ENCODE measurements at regions not wholly inside any gene's neighbourhood (a gene's known extent, or its start where the extent isn't known, plus 50 kb on each side); places are given as distances from the start of the nearest gene placed in this dataset.
"Not testable (repeated sequence)": the region's sequence is repeated elsewhere in the genome, so short reads cannot be mapped to it uniquely, and the experiment has no call there.

GRCh38 chr15:60137711-60138396 is 133.7 kb downstream of the FOXB1 start:
- no peak for DNase-seq (ENCODE audit: low spot score)

DNA sequence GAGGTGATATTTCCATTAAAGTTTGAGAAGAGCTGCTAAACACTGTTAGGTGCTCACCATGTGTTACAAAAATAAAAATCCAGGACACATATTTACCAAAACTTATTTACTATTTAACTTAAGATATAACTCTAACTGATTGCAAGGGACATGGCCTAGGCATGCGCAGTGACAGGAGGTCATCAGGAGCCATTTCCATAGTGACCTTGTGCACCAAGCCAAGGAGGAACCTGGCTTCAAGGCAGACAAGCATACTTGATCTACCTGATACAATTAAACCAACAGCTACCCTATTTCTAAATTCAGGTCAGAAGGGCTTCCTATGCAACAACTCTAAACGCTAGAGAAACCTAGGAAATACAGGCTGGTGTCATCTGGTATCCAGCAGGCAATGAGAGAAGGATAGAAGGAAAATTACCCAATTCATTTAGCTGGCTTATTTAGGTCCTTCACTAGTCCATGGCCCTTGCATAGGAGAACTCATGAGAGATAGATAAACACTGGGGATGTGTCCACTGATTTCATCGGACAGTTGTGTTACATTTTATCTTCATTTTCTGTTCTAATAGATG is 134.4 kb downstream of the FOXB1 start:
- no peak for DNase-seq (ENCODE audit: low spot score)

DNA sequence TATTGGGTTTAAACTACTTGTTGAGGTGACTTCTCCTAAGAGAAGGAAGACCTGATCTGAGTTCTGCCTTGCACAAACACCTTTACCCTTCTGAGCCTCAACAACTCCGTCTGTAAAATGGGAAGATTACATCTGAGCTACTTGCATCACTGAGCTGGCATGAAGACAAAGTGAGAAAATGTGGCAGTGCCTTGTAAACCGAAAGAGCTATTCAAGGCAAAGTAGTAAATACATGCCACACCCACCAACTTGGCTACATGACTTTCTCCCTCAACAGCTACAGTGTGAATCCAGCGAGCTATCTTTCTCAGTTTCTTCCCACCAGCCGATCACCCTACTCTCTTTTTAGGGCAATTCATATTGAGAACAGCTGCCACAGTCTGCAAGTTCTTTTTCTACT is 148.3 kb downstream of the FOXB1 start:
- DNase-seq (ENCODE audit: low spot score), result no peak

DNA sequence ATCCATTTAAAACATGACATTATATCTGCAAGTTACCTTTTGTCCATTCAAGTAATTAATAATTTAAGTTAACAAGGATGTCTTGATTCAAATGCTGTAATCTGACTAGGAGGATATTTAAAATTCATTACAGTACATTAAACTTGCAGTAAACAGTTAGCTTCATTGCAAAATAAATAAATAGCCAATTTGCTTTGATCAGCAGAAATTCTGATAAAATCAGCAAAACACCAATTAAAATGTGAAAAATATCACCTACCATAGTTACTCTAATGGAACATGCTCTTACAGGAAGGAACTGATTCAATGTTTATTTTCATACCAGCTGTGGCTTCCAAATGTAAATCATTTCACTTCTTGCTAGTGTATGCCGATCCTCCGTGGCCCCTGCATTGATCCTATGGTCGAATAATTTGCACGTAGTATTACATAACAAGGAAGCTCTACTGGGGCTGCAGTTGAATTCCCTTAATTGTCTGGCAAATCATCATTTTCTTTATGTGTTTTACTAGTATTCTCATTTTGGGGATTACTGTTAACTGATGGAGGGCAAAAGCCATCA is 150.7 kb downstream of the FOXB1 start:
- no peak for DNase-seq (ENCODE audit: low spot score)

- DNase-seq (ENCODE audit: low spot score), result no peak
Observed at GRCh38 chr15:60155661-60156060, 151.6 kb downstream of the FOXB1 start.

DNA sequence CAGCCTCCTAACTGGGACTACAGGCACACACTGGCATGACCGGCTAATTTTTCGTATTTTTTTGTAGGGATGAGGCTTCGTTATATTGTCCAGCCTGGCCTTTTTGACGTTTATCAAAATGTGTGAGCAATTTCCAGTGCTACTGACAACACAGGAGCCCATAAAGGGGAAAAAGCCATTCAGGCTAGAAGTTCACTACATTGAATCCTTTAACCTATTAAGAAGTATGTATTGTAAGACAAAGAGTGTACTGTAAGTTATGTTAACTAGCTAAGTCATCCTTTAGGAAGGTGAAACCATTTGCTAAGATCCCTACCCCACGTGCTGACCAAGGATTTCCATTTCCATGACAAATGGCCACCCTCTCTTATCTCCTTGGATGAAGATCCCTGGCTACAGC is 156.8 kb downstream of the FOXB1 start:
- DNase-seq (ENCODE audit: low spot score), result no peak

DNA sequence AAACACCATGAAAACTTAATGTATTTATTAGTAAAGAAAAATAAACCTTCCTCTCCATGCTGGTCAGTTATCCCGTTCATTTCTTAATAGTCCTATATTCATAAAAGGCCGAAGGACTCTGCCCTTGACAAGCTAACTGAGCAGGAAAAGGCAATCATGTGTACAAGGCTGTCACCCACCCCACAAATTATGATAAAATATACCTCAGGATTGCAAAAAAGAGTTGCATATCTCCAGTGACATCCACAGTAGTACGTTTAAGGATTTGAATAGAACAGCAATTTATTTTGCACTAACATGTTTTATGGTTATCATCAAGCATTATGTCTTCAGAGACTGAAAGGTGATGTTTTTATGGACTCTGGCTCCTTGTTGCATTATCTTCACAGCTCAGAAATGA is 157.6 kb downstream of the FOXB1 start:
- DNase-seq (ENCODE audit: low spot score), result no peak

DNA sequence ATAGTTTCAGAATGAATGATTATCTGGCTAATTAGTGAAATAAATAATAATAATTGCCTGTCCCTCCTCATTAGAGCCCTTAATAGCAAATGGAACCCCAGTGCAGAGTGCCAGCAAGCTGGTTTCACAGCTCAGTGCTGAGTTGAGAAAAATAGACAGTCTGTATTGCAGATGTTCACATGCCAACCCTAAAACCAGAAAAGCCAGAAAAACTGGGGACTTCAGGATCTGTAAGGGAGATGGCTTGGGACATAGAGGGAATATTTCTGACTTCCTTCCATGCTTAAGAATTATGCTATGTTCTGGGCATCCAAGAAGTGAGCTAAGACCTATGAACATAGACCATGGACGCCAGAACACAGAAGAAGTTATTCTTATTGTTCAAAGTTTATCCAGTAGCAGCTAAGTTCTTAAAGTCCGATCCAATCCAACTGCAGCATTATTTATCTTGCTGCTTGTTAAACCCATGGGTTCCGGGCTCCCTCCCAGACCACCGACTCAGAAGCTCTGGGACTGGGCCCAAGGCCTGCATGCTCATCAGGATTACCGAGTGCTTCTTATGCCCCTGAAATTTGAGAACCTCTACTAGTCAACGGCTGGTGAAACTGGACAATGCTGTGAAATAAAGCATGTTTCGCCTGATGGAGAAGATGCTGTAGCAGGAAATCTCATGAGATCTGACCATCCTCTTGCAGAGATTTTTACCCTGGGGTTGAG is 158.3 kb downstream of the FOXB1 start:
- DNase-seq (ENCODE audit: low spot score), result no peak

DNA sequence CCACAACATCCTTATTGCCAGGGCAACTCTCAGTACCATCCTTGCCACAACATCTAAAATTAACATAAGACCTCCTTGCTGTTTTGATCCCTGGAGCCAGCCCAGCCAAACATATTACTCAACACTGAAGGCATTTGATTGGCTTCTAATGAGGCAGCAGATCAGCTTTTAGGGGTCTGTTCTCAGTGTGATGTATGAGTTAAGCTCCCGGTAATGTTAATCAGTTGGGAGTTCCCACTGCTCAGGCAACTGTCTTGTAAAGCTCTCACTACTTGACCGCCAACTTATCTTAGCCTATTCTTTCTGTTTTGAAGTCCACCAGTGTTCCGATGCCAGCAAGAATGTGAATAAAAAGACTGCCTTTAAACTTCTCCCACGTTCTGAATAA is 158.9 kb downstream of the FOXB1 start:
- DNase-seq (ENCODE audit: low spot score), result no peak

- no peak for DNase-seq (ENCODE audit: low spot score)
Observed at GRCh38 chr15:60165111-60165510, 161.0 kb downstream of the FOXB1 start.

GRCh38 chr15:60172143-60172542 is 168.0 kb downstream of the FOXB1 start:
- no peak for DNase-seq (ENCODE audit: low spot score)

GRCh38 chr15:60179786-60180391 is 175.8 kb downstream of the FOXB1 start:
- DNase-seq (ENCODE audit: low spot score), result peak; percentile 60

GRCh38 chr15:60181957-60182356 is 177.8 kb downstream of the FOXB1 start:
- DNase-seq (ENCODE audit: low spot score), result not testable (repeated sequence)

DNA sequence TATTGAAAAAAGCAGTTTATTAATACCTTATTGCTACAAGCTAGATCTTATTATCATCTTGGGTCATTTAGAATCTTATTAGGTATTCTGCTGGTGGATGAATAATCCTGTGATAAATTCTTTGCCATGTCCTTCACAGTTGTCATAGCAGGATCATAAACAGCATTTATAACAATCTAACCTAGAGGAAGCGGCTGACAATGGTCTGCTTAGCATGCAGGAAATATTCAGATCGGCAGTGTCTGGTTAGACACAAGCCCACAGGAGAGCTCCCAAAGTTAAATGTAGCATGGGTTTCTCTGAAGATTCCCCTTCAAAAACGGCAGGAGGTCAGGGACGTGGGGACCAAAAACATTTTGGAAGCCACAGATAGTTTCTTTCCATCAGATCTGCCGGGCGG is 179.3 kb downstream of the FOXB1 start:
- no peak for DNase-seq (ENCODE audit: low spot score)

DNA sequence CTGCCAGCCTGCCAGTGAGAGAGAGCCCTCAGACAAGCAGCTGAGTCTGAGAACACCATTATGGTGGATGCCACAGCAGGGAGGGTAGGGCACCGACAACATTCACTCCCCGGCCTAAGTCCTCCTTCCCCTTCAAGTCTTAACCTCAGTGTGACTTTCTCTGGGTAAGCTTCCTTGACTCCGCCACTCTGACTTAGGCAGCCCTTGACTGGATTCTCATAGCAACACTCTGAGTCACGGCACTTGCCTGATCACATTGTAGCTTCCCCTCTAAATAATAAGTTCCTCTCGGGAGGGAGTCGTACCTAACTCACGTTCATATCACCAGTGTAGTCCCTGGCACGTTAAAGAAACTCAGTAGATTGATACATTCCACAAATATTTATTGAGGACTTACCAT is 180.5 kb downstream of the FOXB1 start:
- no peak for DNase-seq (ENCODE audit: low spot score)

DNA sequence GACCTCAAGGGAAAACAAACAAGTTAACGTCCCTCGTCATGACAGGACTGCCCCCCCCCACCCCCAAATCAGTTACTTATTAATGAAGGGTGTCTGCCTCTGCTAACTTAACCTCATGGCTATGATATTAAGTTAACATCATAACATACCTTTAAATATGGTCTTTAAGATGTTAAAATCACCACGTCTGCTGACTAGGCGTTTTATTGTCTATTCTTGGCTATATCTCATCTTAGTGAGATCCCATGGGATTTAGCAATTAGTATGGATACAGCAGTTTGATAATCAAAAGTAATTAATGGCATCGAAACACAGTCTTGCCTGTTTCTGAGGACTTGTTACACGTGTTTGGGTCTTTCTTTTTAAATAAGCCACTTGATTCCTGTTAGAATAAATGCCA is 186.9 kb downstream of the FOXB1 start:
- no peak for DNase-seq (ENCODE audit: low spot score)

- no peak for DNase-seq (ENCODE audit: low spot score)
Observed at GRCh38 chr15:60191821-60192220, 187.7 kb downstream of the FOXB1 start.

DNA sequence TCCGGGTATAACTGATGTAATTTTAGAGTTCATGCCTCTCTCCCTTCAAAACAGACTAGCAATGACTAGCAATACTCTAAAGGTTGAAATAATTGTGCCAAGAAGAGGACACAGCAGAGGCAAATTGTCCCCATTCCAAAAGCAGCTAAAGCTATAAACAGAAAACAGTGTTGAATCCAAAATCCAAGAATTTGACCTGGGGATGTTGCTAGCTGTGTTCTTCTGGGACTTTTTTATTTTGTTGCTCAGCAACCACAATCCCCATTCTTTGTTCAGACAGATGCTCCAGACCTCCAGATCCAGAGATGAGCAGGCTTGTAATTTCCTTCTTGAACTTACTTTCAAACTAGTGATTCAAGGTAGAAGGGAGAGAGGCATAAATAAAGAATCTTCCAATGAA is 191.5 kb downstream of the FOXB1 start:
- peak; percentile 17 for DNase-seq (ENCODE audit: low spot score)

GRCh38 chr15:60204131-60204885 is 193.5 kb downstream of the ANXA2 start:
- no peak for DNase-seq (ENCODE audit: low spot score)

DNA sequence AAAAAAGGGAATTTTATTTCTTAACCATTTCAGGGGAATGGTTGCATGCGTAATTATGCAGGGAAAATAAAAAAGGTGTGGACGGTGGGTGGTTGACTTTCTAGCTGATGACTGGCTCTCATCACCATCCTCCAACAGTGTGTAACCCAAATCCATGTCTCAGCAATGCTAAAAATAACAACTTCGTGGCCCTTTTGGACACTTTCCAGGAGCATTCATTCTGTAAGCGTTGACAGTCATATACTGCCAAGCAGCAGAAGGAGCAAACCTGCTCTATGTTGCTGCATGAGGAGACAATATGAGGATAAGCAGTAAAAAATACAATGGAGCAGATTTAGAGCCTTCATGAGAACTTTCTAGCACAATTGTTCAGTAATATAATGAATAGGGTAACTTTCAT is 189.1 kb downstream of the ANXA2 start:
- DNase-seq (ENCODE audit: low spot score), result no peak

- DNase-seq (ENCODE audit: low spot score), result no peak
Observed at GRCh38 chr15:60212536-60212935, 185.2 kb downstream of the ANXA2 start.

- DNase-seq (ENCODE audit: low spot score), result no peak
Observed at GRCh38 chr15:60213377-60214000, 184.3 kb downstream of the ANXA2 start.

All from pons (tissue), 1 donor.